Activated CD4-positive, alpha-beta T cell treated with anti-CD3 and anti-CD28 coated beads, Interleukin-2, amount 50 U/mL, for 4 hours (primary cell): ENCODE measurements at regions not wholly inside any gene's neighbourhood (a gene's known extent, or its start where the extent isn't known, plus 50 kb on each side); places are given as distances from the start of the nearest gene placed in this dataset.
A peak's percentile ranks its signal among the peaks of the same experiment; 100 is the strongest.
"Not testable (repeated sequence)": the region's sequence is repeated elsewhere in the genome, so short reads cannot be mapped to it uniquely, and the experiment has no call there.

Experiments used
- DNase-seq, 2 experiments: peaks; one replicate each; pipeline ENCODE4 v3.0.0-alpha.2; 2020

DNA sequence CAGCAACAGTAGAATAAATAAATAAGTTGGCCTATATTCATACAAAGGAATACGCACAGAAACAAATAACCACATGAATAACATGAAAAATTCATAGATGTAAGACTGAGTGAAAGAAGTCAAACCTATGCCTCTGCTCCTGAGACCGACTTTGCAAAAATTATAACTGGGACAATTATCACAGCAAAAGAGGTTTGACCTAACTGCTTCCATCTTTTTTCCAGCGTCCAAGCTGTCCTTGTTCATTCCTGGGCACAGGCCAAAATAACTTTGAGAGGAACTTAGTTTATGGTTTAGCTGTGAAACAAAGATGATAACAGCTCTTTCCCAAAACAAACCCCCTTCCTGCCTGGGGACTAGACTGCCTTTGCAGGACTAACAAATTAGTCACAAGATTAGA lies 109.6 kb upstream of the NBPF11 start:
- not testable (repeated sequence) for DNase-seq

DNA sequence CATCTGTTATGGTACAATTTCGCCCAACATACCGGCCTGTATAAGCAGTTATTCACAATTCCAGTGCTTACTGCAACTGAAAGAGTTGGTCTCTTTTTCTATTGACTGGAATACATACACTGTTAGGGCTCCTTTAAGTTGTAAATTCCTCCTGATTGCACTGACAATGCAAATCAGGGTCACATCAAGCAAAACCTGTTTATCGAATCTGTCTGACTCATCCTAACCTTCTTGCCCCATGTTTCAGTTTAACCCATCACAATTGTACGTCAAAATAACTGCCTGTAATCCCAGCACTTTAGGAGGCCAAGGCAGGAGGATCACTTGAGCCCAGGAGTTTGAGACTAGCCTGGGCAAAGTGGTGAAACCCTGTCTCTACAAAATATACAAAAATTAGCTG lies 105.8 kb upstream of the NBPF11 start:
- not testable (repeated sequence) for DNase-seq

DNA sequence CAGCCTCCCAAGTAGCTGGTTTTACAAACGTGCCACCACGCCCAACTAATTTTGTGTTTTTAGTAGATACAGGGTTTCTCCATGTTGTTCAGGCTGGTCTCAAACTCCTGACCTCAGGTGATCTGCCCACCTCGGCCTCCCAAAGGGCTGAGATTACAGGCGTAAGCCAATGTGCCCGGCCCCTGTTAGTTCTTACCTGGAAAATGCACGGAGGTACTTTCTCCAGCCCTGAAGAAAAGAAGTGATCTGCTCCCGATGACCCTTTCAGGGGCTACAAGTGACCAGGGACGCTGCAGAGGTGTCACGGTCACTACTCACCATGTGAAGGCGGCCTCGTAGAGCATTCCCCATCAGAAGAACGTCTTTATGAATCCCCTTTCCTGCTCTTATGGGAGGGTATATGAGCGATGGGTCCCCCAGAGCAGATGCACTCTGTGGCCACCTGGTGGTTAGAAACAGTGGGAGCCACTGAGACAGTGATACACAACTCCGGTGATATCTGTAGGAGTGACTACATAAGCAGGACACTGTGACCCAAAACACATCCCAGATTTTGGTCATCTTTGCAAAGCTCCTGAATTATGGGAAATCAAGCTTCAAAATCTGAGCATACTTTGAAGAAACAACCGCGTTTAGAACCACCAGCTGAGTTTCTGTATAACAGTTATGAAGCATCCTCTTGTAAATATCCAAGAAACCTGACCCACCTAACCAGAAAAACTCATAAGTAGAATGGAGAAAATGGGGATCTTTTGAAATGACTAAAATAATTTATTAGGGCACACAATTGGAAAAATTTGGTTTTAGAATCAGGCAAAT lies 102.7 kb upstream of the NBPF11 start:
- DNase-seq = peak; percentile 14 to 15

GRCh38 chr1:148253808-148254207 lies 101.7 kb upstream of the NBPF11 start:
- DNase-seq = not testable (repeated sequence)

- not testable (repeated sequence) for DNase-seq
Measured at GRCh38 chr1:148248798-148249197, 96.7 kb upstream of the NBPF11 start.

GRCh38 chr1:148246258-148246861 lies 94.3 kb upstream of the NBPF11 start:
- DNase-seq = not testable (repeated sequence)

GRCh38 chr1:148245843-148246242 lies 93.8 kb upstream of the NBPF11 start:
- not testable (repeated sequence) for DNase-seq

DNA sequence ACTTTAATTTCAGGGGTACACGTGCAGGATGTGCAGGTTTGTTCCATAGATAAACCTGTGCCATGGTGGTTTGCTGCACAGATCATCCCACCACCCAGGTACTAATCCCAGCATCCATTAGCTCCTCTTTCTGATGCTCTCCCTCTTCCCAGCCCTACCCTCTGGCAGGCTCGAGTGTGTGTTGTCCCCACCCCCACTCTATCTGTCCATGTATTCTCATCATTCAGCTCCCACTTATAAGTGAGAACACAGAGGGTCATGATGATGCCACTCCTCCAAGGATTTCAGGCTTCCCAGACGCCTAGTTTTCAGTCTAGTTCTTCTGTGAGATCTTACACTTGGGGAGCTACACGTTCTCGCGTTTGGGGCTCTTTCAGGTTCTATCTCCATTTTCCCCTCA lies 93.4 kb upstream of the NBPF11 start:
- DNase-seq = not testable (repeated sequence)

GRCh38 chr1:148233250-148233649 lies 81.2 kb upstream of the NBPF11 start:
- not testable (repeated sequence) for DNase-seq

- not testable (repeated sequence) for DNase-seq
Measured at GRCh38 chr1:148228846-148229245, 76.8 kb upstream of the NBPF11 start.

DNA sequence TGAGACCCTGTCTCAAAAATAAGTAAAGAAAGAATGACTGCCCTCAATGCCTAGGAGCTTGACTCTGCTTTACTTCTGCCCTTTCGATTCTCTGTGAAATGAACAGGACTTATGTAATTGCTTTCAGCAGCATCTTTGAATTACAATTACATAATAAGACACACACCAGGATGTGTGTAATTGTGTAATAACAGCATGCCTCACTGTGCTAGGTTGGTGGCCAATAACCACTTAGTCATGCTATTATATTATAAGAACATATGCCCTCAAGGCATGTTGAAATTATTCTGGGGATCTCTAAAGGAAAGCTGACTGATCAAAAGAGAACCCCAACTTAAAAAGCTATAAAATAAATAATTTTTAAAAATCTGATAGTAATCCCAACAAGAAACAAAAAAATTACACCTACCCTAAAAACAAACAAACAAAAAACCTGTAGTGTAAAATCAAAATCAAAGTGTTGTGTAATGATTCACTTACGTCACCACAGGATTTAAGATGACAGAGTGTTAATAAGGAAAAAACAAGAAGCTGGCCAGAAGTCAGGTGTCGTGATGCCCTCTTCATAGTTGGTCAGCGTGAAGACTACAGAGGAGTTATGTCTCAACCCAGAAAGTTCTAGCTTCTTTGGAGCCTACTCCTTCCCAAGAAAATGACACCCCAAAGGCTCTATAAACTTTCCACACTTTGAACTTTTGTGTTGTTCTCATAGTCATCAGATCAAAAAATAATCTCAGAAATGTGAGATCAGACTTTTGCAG lies 70.5 kb upstream of the NBPF11 start:
- not testable (repeated sequence) for DNase-seq

- not testable (repeated sequence) for DNase-seq
Measured at GRCh38 chr1:148221593-148221992, 69.5 kb upstream of the NBPF11 start.

DNA sequence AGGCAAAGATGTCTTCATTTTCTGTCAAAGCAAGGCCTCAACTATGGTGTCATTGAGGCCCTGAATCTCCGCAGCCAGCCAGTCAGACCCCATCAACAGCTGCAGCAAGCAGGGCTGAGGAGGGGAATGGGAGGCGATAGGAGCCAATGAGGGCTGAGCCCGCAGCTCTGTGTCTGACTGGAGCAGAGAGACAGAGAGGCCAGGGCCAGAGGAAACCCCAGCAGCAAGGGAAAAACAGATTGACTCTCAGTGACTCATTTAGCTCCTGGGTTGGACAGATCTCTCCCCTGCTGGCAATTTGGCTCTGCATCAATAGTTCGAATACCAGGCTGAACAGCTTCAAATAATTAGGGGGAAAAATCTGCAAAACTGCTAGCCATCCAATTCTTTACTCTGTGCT lies 67.1 kb upstream of the NBPF11 start:
- not testable (repeated sequence) for DNase-seq

- not testable (repeated sequence) for DNase-seq
Measured at GRCh38 chr1:148211191-148211590, 59.1 kb upstream of the NBPF11 start.

GRCh38 chr1:148210624-148211023 lies 58.5 kb upstream of the NBPF11 start:
- not testable (repeated sequence) for DNase-seq

DNA sequence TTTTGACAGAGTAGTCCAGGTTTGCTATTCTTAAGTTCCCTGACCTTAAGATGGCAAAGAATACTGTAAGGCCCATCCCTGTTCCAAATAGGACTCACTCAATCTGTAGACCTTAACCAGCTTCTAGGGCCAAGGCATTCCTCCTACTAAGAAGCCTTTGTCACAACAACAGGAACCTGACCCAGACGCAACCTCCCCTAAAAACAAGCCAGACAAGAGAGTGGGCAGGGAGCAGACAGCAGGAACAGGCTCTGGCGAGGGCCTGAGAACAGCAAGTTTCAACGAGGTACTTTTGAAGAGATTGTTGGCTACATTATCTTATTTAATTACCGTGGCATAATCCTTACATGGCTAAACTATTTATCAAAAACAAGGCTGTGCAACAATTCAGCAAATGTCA lies 58.1 kb upstream of the NBPF11 start:
- not testable (repeated sequence) for DNase-seq

- not testable (repeated sequence) for DNase-seq
Measured at GRCh38 chr1:148202013-148202412, 49.9 kb upstream of the NBPF11 start.
